OCI-LY3 (cell line): ENCODE measurements at regions not wholly inside any gene's neighbourhood (a gene's known extent, or its start where the extent isn't known, plus 50 kb on each side); places are given as distances from the start of the nearest gene placed in this dataset.

Experiments used
- H2AFZ ChIP-seq: fragments of 200-600, 300-600 bp; shearing (Covaris generic); 2 replicates; pipeline ENCODE4 v1.6.0; 2014; ENCODE audit warnings: antibody characterized with exemption, low read depth, low read length
- H3K27ac ChIP-seq: fragments of 200-600, 300-600 bp; sonication (generic); 2 replicates; pipeline ENCODE4 v1.5.1; 2014; ENCODE audit warnings: mild to moderate bottlenecking, low read length, moderate library complexity, mixed read lengths
- H3K27me3 ChIP-seq: fragments of 200-600, 300-600 bp; sonication (generic); 2 replicates; pipeline ENCODE4 v1.6.1; 2014; ENCODE audit warnings: low read depth, low read length, mixed read lengths
- H3K36me3 ChIP-seq: fragments of 200-600, 300-600 bp; sonication (generic); replicated peaks from 2 replicates; pipeline ENCODE3; 2014; ENCODE audit warnings: low read depth, low read length, mixed read lengths
- H3K4me1 ChIP-seq: fragments of 300-600, 200-600 bp; sonication (generic); 2 replicates; pipeline ENCODE4 v1.6.1; 2014; ENCODE audit warnings: low read length, mixed read lengths
- H3K4me2 ChIP-seq: fragments of 200-600, 300-600 bp; sonication (generic); 2 replicates; pipeline ENCODE4 v1.6.1; 2014; ENCODE audit warnings: low read length, mixed read lengths
- H3K4me3 ChIP-seq: fragments of 300-600, 200-600 bp; sonication (generic); 2 replicates; pipeline ENCODE4 v1.5.1; 2014; ENCODE audit warnings: antibody characterized with exemption, mild to moderate bottlenecking, low read length, moderate library complexity
- H3K79me2 ChIP-seq: fragments of 300-600, 200-600 bp; shearing (Covaris generic); 2 replicates; pipeline ENCODE4 v1.6.1; 2014; ENCODE audit warnings: mild to moderate bottlenecking, low read length, mixed read lengths
- H3K9ac ChIP-seq: fragments of 300-600, 200-600 bp; shearing (Covaris generic); 2 replicates; pipeline ENCODE4 v1.6.0; 2014; ENCODE audit warnings: mild to moderate bottlenecking, low read length, moderate library complexity
- H3K9me3 ChIP-seq: fragments of 200-600, 300-600 bp; shearing (Covaris generic); 2 replicates; pipeline ENCODE4 v1.6.1; 2014; ENCODE audit warnings: low read length, mixed read lengths; ENCODE audit not compliant: insufficient read depth
- H4K20me1 ChIP-seq: fragments of 200-600, 300-600 bp; sonication (generic); 2 replicates; pipeline ENCODE4 v1.6.1; 2016; ENCODE audit warnings: low read length, mixed read lengths; ENCODE audit not compliant: insufficient read depth
- EZH2phosphoT487 ChIP-seq: fragments of 200-600 bp; shearing (Covaris generic); IDR thresholded peaks from 2 replicates; pipeline ENCODE4 v1.6.1; 2018; ENCODE audit warnings: antibody characterized with exemption, mixed run types, low read depth
- TF ChIP-seq, protein P1 (sequence below): fragments of 200-600, 300-600 bp; sonication (generic); IDR thresholded peaks from 2 replicates; pipeline ENCODE4 v1.5.1; 2014; ENCODE audit warnings: antibody characterized with exemption, low read length, low read depth

DNA sequence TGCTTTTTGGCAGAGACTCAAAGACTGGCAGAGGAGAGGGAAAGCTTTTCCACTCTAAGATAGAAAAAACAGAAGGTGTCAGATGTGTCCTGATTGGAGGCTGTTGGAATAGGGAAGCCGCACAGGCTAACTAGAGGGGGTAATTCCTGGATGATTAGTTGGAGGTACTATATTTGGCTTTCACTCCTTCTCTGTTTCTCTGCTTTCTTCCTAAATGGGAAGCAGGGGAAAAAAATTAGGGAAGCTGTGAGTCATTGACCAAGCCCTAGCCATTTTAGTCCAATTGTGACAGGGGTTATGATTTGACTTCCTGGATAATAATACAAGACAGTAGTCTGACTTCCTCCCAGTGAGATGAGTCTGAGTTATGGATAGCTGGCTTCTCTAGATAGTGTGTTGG, 475.2 kb upstream of the CELF2 start:
- Histone ChIP-seq H3K9ac (no peak overlapping the region), H3K4me2 (no peak overlapping the region)

DNA sequence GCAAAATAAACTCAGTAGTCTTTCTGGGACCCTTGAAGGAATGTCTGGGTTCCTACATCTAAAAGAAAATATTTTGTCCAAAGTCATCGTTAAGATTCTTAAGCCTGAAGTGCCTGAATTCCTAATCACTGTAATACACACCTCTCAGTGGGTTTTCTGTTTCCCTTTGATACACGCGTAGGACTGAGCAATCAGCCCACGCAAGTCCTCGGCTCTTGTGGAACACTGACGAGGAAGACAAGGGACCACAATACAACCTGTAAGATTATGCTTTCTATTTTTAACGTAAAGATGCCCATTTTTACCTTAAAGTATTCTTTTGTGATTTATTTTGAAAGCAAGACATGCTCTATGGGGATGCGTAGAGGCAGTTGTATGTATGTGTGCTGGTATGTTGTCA, 472.8 kb upstream of the CELF2 start:
- Histone ChIP-seq H3K27ac (no peak overlapping the region), H3K4me2 (no peak overlapping the region), H3K4me1 (no peaks in the 10 kb centered on the region), H3K9me3 (no peaks in the 10 kb centered on the region), H3K79me2 (no peaks in the 10 kb centered on the region), H3K4me3 (no peak overlapping the region), H4K20me1 (no peaks in the 10 kb centered on the region), H2AFZ (no peak overlapping the region), H3K9ac (no peak overlapping the region), H3K27me3 (no peaks in the 10 kb centered on the region), H3K36me3 (no peaks in the 10 kb centered on the region)
- TF ChIP-seq, protein P1, sequence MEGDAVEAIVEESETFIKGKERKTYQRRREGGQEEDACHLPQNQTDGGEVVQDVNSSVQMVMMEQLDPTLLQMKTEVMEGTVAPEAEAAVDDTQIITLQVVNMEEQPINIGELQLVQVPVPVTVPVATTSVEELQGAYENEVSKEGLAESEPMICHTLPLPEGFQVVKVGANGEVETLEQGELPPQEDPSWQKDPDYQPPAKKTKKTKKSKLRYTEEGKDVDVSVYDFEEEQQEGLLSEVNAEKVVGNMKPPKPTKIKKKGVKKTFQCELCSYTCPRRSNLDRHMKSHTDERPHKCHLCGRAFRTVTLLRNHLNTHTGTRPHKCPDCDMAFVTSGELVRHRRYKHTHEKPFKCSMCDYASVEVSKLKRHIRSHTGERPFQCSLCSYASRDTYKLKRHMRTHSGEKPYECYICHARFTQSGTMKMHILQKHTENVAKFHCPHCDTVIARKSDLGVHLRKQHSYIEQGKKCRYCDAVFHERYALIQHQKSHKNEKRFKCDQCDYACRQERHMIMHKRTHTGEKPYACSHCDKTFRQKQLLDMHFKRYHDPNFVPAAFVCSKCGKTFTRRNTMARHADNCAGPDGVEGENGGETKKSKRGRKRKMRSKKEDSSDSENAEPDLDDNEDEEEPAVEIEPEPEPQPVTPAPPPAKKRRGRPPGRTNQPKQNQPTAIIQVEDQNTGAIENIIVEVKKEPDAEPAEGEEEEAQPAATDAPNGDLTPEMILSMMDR: no peak
- no peak for TF ChIP-seq EZH2phosphoT487

More for the DNA sequence above, 475.2 kb upstream of the CELF2 start:
- no peak overlapping the region for H3K4me3 ChIP-seq
- H3K4me1 ChIP-seq: no peaks in the 10 kb centered on the region
- H3K27me3 ChIP-seq: no peaks in the 10 kb centered on the region
- no peak for TF ChIP-seq EZH2phosphoT487
- TF ChIP-seq, protein P1: no peak
- H4K20me1 ChIP-seq: no peaks in the 10 kb centered on the region
- no peaks in the 10 kb centered on the region for H3K9me3 ChIP-seq
- no peak overlapping the region for H3K27ac ChIP-seq
- H3K36me3 ChIP-seq: no peaks in the 10 kb centered on the region
- no peaks in the 10 kb centered on the region for H3K79me2 ChIP-seq
- H2AFZ ChIP-seq: no peak overlapping the region

DNA sequence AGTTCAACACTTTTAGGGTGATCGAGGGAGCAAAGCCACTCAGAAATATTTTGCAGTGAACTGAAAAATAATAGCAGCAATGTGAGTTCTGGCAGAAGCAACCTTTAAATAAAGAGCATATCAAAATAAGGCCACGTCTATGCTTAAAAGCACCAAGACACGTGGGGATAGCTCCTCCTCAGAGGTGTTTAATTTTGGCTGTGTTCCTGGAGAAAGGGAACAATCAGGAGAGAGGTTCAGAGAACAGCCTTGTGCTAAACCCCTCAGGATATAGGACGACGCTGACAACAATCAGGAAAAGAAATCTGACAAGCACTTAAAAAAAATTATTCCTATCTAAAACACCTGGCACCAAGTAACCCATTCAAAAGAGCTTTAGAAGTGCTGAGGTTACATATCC, 471.9 kb upstream of the CELF2 start:
- no peak overlapping the region for H3K4me2 ChIP-seq
- no peak for TF ChIP-seq EZH2phosphoT487
- TF ChIP-seq, protein P1: no peak
- H3K4me1 ChIP-seq: no peaks in the 10 kb centered on the region

DNA sequence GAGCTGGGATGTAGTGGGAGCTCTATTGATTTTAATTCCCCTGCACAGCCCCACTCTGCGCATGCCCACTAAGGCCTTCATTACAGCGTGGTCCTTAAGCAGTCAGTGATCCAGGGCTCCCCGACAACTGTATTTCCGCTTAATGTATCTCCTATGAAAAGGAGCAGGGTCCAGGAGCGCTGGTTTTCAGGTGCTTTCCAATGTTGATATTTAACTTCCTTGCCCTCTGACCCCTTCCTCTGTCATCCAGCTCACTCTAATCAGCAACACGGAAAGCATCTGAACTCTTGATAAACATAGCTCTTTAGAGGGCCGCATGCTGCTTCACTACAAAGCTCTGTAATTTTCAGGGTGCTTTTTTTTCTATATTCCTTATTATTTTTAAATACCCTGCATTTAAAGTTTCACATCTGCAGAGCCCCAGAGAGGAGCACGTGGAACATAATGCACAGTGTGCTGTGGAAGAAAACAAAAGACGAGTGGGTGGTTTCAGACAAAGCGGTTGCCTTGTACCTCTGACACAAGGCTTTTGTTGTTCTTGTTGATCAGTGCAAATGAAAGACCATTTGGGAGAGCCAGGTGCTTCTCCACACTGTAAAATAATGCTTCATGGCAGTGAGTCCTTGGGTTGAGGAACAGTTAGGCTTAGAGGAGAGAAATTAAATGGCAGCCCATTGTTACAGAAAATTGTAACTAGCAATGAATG, 465.9 kb upstream of the CELF2 start:
- H4K20me1 ChIP-seq: no peaks in the 10 kb centered on the region
- no peak overlapping the region for H3K4me2 ChIP-seq
- no peak overlapping the region for H3K9ac ChIP-seq
- H3K27me3 ChIP-seq: no peaks in the 10 kb centered on the region
- H3K36me3 ChIP-seq: no peaks in the 10 kb centered on the region
- TF ChIP-seq, protein P1: no peak
- TF ChIP-seq EZH2phosphoT487: no peak
- no peak overlapping the region for H3K27ac ChIP-seq
- no peak overlapping the region for H3K4me3 ChIP-seq
- no peaks in the 10 kb centered on the region for H3K4me1 ChIP-seq
- no peaks in the 10 kb centered on the region for H3K79me2 ChIP-seq
- H2AFZ ChIP-seq: no peak overlapping the region
- H3K9me3 ChIP-seq: no peaks in the 10 kb centered on the region

More for the DNA sequence above, 471.9 kb upstream of the CELF2 start:
- no peak overlapping the region for H3K4me3 ChIP-seq
- H3K9me3 ChIP-seq: no peaks in the 10 kb centered on the region
- no peak overlapping the region for H3K9ac ChIP-seq
- H2AFZ ChIP-seq: no peak overlapping the region
- no peaks in the 10 kb centered on the region for H3K27me3 ChIP-seq
- H3K27ac ChIP-seq: no peak overlapping the region
- H4K20me1 ChIP-seq: no peaks in the 10 kb centered on the region
- no peaks in the 10 kb centered on the region for H3K79me2 ChIP-seq
- no peaks in the 10 kb centered on the region for H3K36me3 ChIP-seq
